OCI-LY7 (cell line): ENCODE measurements at regions not wholly inside any gene's neighbourhood (a gene's known extent, or its start where the extent isn't known, plus 50 kb on each side); places are given as distances from the start of the nearest gene placed in this dataset.
"Not testable (repeated sequence)": the region's sequence is repeated elsewhere in the genome, so short reads cannot be mapped to it uniquely, and the experiment has no call there.

Experiments used
- BruUV-seq: library from RNA; stranded (reverse); fragments of 400-500 nt; replicated peaks from 2 replicates; lab custom pipeline; 2021; lab: Mats Ljungman, UMichigan
- CTCF ChIA-PET: fragments of 300-600 bp; sonication (Branson Sonifier 250); formaldehyde crosslinking; loops from one replicate; lab custom pipeline; 2022; ENCODE audit warnings: antibody characterized with exemption; ENCODE audit not compliant: unreplicated experiment; lab: Charles Lee
- POLR2A ChIA-PET: fragments of 300-600 bp; sonication (Branson Sonifier 250); formaldehyde crosslinking; loops from one replicate; lab custom pipeline; 2022; ENCODE audit warnings: antibody characterized with exemption; lab: Charles Lee
- DNase-seq: peaks from one replicate; pipeline ENCODE4 v3.0.0-alpha.2; 2015; ENCODE audit warnings: low spot score
- H2AFZ ChIP-seq: fragments of 200-600 bp; sonication (generic), shearing (Covaris generic); 2 replicates; pipeline ENCODE4 v1.6.1; 2014; ENCODE audit warnings: mild to moderate bottlenecking, antibody characterized with exemption, low read length, moderate library complexity
- H3K27ac ChIP-seq: fragments of 200-600 bp; sonication (generic); 2 replicates; pipeline ENCODE4 v1.5.1; 2014; ENCODE audit warnings: mixed run types, low read depth, mild to moderate bottlenecking, moderate library complexity, low read length, inconsistent platforms; ENCODE audit not compliant: poor library complexity, severe bottlenecking
- H3K36me3 ChIP-seq: fragments of 200-600 bp; sonication (generic); 2 replicates; pipeline ENCODE4 v1.6.1; 2014; ENCODE audit warnings: mild to moderate bottlenecking, antibody characterized with exemption, low read length, moderate library complexity, mixed read lengths; ENCODE audit not compliant: insufficient read depth
- H3K4me1 ChIP-seq: fragments of 200-600 bp; sonication (generic); 2 replicates; pipeline ENCODE4 v1.5.1; 2014; ENCODE audit warnings: mild to moderate bottlenecking, low read length; ENCODE audit not compliant: insufficient read depth, poor library complexity, severe bottlenecking
- H3K4me2 ChIP-seq: fragments of 200-600 bp; sonication (generic); 2 replicates; pipeline ENCODE4 v1.6.1; 2014; ENCODE audit warnings: mild to moderate bottlenecking, low read length
- H3K4me3 ChIP-seq: fragments of 200-600 bp; sonication (generic); 2 replicates; pipeline ENCODE4 v1.5.1; 2014; ENCODE audit warnings: mild to moderate bottlenecking, low read depth, low read length; ENCODE audit not compliant: poor library complexity, severe bottlenecking
- H3K79me2 ChIP-seq: fragments of 200-600 bp; sonication (generic); 2 replicates; pipeline ENCODE4 v1.6.1; 2016; ENCODE audit warnings: low read depth, mild to moderate bottlenecking, low read length, moderate library complexity, mixed read lengths; ENCODE audit not compliant: insufficient read depth
- H3K9me2 ChIP-seq: fragments of 200-600 bp; sonication (generic); 2 replicates; pipeline ENCODE4 v1.6.1; 2016; ENCODE audit warnings: mild to moderate bottlenecking, low read length, mixed read lengths; ENCODE audit not compliant: insufficient read depth
- H3K9me3 ChIP-seq: fragments of 200-600 bp; sonication (generic); 2 replicates; pipeline ENCODE4 v1.6.1; 2014; ENCODE audit warnings: mild to moderate bottlenecking, mixed run types, low read length, mixed read lengths
- H4K20me1 ChIP-seq: fragments of 200-600 bp; sonication (generic); 2 replicates; pipeline ENCODE4 v1.6.1; 2014; ENCODE audit warnings: mild to moderate bottlenecking, antibody characterized with exemption, low read length, moderate library complexity, mixed read lengths; ENCODE audit not compliant: insufficient read depth
- EZH2phosphoT487 ChIP-seq: fragments of 200-600 bp; sonication (generic); IDR thresholded peaks from 2 replicates; pipeline ENCODE4 v1.6.1; 2018; ENCODE audit warnings: low read depth, borderline replicate concordance, mild to moderate bottlenecking, mixed run types, antibody characterized with exemption, low read length, moderate library complexity, mixed read lengths
- intact Hi-C: fragments of 100-400 bp; cut with micrococcal nuclease; formaldehyde crosslinking; loops from one replicate; pipeline ENCODE4 v1.10.0; 2022; ENCODE audit not compliant: unreplicated experiment
- TF ChIP-seq, protein P1 (sequence below): fragments of 200-600 bp; sonication (generic); conservative IDR thresholded peaks from 2 replicates; pipeline ENCODE4 v1.5.1; 2014; ENCODE audit warnings: mild to moderate bottlenecking, antibody characterized with exemption, low read length, moderate library complexity, mixed read lengths

DNA sequence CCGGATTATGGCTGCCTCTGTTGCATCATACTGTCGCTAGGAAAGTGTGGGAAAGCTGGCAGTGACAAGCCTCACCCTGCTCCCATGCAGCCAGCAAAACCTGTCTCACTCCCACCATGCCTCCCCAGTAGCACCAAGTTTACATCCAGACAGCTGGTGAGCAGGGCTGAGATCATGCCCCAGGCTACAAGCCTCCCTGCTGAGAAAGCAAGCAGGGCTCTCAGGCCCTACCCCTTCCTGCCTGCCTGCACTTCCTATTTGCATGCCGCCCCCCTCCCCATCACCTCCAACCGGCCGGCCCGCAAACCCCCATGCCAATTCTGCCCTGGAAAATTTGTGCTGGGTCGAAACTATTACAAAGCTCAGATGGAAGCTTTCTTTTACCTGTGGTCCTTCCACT, 408.2 kb upstream of the FKBP1C start:
- Histone ChIP-seq H3K4me2 (no peak overlapping the region), H3K9me2 (no peaks in the 10 kb centered on the region), H3K36me3 (no peaks in the 10 kb centered on the region), H2AFZ (no peak overlapping the region), H3K79me2 (no peaks in the 10 kb centered on the region), H3K9me3 (no peaks in the 10 kb centered on the region), H3K27ac (no peak overlapping the region), H3K4me3 (no peak overlapping the region), H4K20me1 (no peaks in the 10 kb centered on the region), H3K4me1 (no peaks in the 10 kb centered on the region)
- intact Hi-C loops, result no loop called here
- no peak for DNase-seq
- CTCF ChIA-PET, result no interaction called here
- TF ChIP-seq EZH2phosphoT487, result no peak
- TF ChIP-seq, protein P1, sequence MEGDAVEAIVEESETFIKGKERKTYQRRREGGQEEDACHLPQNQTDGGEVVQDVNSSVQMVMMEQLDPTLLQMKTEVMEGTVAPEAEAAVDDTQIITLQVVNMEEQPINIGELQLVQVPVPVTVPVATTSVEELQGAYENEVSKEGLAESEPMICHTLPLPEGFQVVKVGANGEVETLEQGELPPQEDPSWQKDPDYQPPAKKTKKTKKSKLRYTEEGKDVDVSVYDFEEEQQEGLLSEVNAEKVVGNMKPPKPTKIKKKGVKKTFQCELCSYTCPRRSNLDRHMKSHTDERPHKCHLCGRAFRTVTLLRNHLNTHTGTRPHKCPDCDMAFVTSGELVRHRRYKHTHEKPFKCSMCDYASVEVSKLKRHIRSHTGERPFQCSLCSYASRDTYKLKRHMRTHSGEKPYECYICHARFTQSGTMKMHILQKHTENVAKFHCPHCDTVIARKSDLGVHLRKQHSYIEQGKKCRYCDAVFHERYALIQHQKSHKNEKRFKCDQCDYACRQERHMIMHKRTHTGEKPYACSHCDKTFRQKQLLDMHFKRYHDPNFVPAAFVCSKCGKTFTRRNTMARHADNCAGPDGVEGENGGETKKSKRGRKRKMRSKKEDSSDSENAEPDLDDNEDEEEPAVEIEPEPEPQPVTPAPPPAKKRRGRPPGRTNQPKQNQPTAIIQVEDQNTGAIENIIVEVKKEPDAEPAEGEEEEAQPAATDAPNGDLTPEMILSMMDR, result no peak
- POLR2A ChIA-PET, result interaction anchor here (0.6 kb wide), 1 partner anchor 570 kb away, joined by 3 read pairs; no protein-coding TSS in a partner anchor
- no TSS peak for BruUV-seq

- intact Hi-C loops, result no loop called here
- ChIA-PET POLR2A (no interaction called here), CTCF (no interaction called here)
- H3K9me3 ChIP-seq, result no peaks in the 10 kb centered on the region
- no peak for DNase-seq
- TF ChIP-seq EZH2phosphoT487, result no peak
- TF ChIP-seq, protein P1, result no peak
- no peaks in the 10 kb centered on the region for H3K9me2 ChIP-seq
- BruUV-seq, result no TSS peak
- H4K20me1 ChIP-seq, result no peaks in the 10 kb centered on the region
- H3K4me3 ChIP-seq, result no peak overlapping the region
- no peak overlapping the region for H3K4me2 ChIP-seq
- H3K36me3 ChIP-seq, result no peaks in the 10 kb centered on the region
- H3K27ac ChIP-seq, result no peak overlapping the region
- H2AFZ ChIP-seq, result no peak overlapping the region
- no peaks in the 10 kb centered on the region for H3K4me1 ChIP-seq
- H3K79me2 ChIP-seq, result no peaks in the 10 kb centered on the region
Measured at GRCh38 chr6:62797190-62797589, 414.1 kb upstream of the FKBP1C start.

DNA sequence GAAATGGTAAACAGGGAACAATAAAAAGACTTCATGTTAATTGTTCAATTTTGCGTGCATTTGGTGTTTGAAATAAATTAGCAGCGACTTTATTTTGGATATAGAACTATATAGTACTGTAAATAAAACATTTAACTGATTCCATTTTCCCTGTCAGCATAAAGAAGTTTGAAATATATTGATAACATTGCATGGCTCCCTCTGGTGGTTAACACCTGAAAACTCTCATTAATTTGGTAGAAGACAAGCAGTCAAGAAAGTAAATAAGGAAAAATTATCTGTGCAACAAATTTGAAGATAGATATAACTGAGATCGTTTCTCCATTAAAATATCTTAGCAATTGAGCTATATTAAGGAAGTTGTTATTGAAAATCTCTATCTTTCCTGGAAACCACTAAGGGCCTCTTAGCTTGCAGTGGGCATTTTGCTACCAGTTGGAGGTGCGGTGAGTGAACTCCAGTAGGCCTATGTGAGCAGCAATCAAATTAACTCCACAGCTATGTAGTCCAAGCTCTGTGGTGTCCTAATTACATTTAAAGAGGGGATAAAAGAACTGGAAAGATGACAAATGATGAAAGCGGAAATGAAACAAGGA, 435.7 kb upstream of the FKBP1C start:
- no peak overlapping the region for H3K4me2 ChIP-seq
- no peak for TF ChIP-seq EZH2phosphoT487
- TF ChIP-seq, protein P1, result peak; percentile 93
- BruUV-seq, result no TSS peak
- intact Hi-C loops, result loop anchor here (5.0 kb wide), 1 partner anchor 968 kb away; no protein-coding TSS in a partner anchor
- H2AFZ ChIP-seq, result no peak overlapping the region
- H3K4me1 ChIP-seq, result no peaks in the 10 kb centered on the region
- no peak overlapping the region for H3K27ac ChIP-seq
- H3K9me2 ChIP-seq, result no peaks in the 10 kb centered on the region
- H4K20me1 ChIP-seq, result no peaks in the 10 kb centered on the region
- CTCF ChIA-PET, result interaction anchor here (0.9 kb wide), 1 partner anchor 566 kb away, joined by 3 read pairs; no protein-coding TSS in a partner anchor
- DNase-seq, result peak; percentile 44
- H3K4me3 ChIP-seq, result no peak overlapping the region
- no peaks in the 10 kb centered on the region for H3K9me3 ChIP-seq
- H3K79me2 ChIP-seq, result no peaks in the 10 kb centered on the region
- POLR2A ChIA-PET, result no interaction called here
- no peaks in the 10 kb centered on the region for H3K36me3 ChIP-seq

GRCh38 chr6:62766174-62766573, 445.1 kb upstream of the FKBP1C start:
- H3K36me3 ChIP-seq, H3K4me2 ChIP-seq, CTCF ChIA-PET, H2AFZ ChIP-seq, intact Hi-C loops, H3K9me3 ChIP-seq, H3K79me2 ChIP-seq, BruUV-seq, H3K4me1 ChIP-seq, H3K9me2 ChIP-seq, H4K20me1 ChIP-seq, H3K27ac ChIP-seq, H3K4me3 ChIP-seq, POLR2A ChIA-PET, DNase-seq: not testable (repeated sequence)
